ENCODE measurements at regions not wholly inside any gene's neighbourhood (a gene's known extent, or its start where the extent isn't known, plus 50 kb on each side); places are given as distances from the start of the nearest gene placed in this dataset.

DNA sequence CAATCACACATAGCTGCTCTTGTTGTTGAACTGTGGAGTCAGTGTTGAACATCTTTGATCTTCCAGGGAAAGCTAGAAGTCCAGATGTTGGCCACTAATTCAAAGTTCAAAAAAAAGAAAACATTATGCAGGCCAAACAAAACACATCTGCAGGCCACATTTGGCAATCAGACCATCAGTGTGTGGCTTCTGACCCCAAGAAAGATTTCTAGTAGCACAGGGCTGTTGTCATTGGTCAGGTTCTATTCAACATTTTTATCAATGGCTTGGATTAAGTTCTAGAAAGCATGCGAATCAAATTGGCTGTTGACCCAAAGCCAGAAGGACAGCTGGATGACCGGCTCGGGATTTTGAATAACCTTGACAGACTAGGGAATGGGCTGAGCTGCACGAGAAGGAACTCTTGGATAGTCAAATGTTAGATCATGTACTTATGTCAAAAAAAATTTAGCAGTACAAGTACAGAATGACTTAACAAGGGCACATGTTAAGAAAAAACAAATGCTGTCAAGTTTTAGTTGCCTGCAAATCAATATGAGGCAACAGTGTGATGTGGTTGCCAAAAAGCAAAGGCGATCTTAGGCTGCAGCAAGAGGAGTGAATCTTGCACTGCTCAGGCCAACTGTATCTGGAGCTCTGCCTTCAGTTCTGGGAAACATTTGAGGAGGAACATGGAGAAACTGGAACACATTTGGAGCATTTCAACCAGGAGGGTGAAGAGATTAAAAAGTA, 187.6 kb downstream of the RGS9 start:
- TF ChIP-seq POLR2AphosphoS5 (IDR thresholded peaks at IDR 0.05; ENCODE audit: low read depth, low read length) (no peak), POLR2A (IDR thresholded peaks at IDR 0.05; ENCODE audit: low read depth, low read length) (no peak), SPI1 (IDR thresholded peaks at IDR 0.05; ENCODE audit: low read depth, low read length) (no peak), PAX5 (IDR thresholded peaks at IDR 0.05; ENCODE audit: insufficient read depth, low read length, severe bottlenecking) (no peak)

All from GM12891 (cell line).